Neuron (in vitro differentiated cells): ENCODE measurements at regions not wholly inside any gene's neighbourhood (a gene's known extent, or its start where the extent isn't known, plus 50 kb on each side); places are given as distances from the start of the nearest gene placed in this dataset.

ENCODE experiments used
- H2AFZ ChIP-seq: one replicate; pipeline ENCODE4 v1.6.1; 2013; ENCODE audit warnings: low read depth, mild to moderate bottlenecking, inconsistent platforms, low read length, moderate library complexity
- H3K27me3 ChIP-seq: one replicate; pipeline ENCODE4 v1.6.1; 2013; ENCODE audit warnings: low read length; ENCODE audit not compliant: insufficient read depth
- H3K36me3 ChIP-seq: one replicate; pipeline ENCODE4 v1.6.1; 2013; ENCODE audit warnings: low read length; ENCODE audit not compliant: insufficient read depth
- H3K4me1 ChIP-seq: one replicate; pipeline ENCODE4 v1.6.1; 2013; ENCODE audit warnings: low read length; ENCODE audit not compliant: insufficient read depth
- H3K4me3 ChIP-seq: 2 replicates; pipeline ENCODE4 v1.5.1; 2013; ENCODE audit warnings: mild to moderate bottlenecking, low read length, moderate library complexity
- H3K9me3 ChIP-seq: one replicate; pipeline ENCODE4 v1.6.1; 2013; ENCODE audit warnings: low read length

DNA sequence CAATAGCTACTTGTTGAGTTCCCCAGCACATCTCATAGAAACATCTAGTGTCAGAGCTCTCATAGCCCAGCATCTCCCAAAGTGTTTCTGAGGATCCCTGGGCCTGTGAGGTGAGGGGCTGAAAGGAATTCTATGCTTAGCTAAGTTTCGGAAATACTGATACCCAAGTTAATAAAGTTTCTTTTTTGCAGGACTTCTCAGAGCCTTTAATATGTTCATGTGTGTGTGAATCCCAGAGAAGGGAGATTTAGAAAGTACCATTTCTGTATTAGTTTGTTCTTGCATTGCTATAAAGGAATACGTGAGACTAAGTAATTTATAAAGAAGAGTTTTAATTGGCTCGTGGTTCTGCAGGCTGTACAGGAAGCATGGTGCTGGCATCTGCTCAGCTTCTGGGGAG is 211.2 kb downstream of the TSN start:
- H3K9me3 ChIP-seq = no peaks in the 10 kb centered on the region
- no peaks in the 10 kb centered on the region for H3K36me3 ChIP-seq
- H2AFZ ChIP-seq = no peak overlapping the region
- no peak overlapping the region for H3K4me3 ChIP-seq
- H3K27me3 ChIP-seq = no peaks in the 10 kb centered on the region
- H3K4me1 ChIP-seq = no peaks in the 10 kb centered on the region

DNA sequence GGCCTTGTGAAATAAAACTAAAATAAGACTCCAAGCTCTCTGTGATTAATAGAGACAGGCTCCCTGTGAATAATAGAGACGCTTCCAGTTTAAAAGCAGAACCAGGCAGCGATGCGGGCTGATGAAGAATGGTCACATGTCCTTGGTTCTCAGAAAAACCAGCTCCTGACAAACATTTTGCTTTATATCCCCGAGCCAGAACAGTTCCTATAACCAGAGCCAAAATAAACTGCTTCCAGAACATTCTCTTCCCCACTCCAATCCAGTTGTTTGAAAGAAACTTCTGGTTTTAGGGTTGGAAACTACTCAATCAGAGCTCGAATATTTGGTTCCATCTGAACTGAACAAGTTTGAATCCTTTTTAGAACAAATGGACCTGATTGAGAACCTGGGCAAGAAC is 213.7 kb downstream of the TSN start:
- Histone ChIP-seq H2AFZ (no peak overlapping the region), H3K36me3 (no peaks in the 10 kb centered on the region), H3K27me3 (no peaks in the 10 kb centered on the region), H3K4me3 (no peak overlapping the region), H3K4me1 (no peaks in the 10 kb centered on the region), H3K9me3 (no peaks in the 10 kb centered on the region)

DNA sequence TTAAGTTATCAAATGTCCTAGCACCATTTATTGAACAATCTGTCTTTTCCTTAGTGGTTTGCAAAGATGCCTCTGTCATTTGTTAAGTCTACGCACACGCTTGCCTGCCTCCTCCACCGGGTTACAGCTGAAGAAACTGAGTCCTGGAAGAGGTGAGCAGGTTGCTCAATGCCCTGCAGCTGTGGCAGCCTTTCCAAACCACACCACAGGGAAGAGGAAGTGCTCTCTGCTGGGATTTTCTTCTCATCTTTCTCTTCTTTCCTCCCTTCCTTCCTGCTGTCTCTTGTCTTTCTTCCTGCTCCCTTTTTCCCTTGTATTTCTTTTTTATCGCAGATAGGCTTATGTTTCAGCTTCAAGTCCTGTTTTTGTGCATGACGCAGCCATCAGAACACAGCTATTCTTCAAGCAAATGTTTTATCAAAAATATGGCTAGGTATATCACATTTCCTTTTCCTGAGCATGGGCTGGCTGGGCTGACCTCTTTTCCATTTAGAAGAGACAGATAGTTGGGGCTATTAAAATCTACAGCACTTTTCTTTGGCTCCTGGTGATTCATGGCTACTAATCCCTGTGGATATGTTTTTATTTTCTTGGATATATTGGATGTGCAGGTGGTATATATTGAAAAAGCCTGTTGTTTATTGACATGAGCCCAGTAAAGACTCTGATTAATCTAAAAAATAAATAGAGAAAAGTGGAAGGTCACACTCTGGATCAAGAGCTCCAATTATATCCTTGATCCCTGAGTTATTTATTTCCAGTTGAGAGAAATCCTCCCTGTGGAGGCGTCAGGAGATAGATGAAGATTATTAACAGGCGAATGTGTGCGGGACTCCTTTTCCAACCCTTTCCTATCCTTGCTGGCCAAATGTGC is 214.6 kb downstream of the TSN start:
- H3K36me3 ChIP-seq = no peaks in the 10 kb centered on the region
- H3K4me1 ChIP-seq = no peaks in the 10 kb centered on the region
- no peak overlapping the region for H3K4me3 ChIP-seq
- no peaks in the 10 kb centered on the region for H3K9me3 ChIP-seq
- no peak overlapping the region for H2AFZ ChIP-seq
- H3K27me3 ChIP-seq = no peaks in the 10 kb centered on the region

DNA sequence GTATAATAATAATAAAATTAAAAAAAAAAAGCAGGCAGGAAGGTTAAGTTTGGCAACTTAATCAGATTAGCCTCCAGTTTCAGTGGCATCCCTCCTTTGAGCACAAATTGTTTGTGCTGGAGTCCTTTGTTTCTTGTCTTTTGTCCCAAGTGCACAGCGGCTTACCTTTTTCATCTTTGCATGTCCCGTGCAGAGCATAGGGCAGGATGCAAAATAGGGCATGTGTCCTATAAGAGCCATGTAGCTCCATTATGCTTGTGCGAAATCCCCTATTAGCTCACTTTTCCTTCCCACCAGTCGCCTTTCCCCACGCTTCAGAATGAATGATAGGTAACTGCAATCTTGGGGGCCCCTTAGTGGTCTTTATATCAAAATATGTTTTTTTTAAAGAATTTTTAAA is 216.8 kb downstream of the TSN start:
- Histone ChIP-seq H2AFZ (no peak overlapping the region), H3K4me3 (no peak overlapping the region), H3K4me1 (peaks cover 2% of the 10 kb centered on the region), H3K36me3 (no peaks in the 10 kb centered on the region), H3K9me3 (no peaks in the 10 kb centered on the region), H3K27me3 (no peaks in the 10 kb centered on the region)

DNA sequence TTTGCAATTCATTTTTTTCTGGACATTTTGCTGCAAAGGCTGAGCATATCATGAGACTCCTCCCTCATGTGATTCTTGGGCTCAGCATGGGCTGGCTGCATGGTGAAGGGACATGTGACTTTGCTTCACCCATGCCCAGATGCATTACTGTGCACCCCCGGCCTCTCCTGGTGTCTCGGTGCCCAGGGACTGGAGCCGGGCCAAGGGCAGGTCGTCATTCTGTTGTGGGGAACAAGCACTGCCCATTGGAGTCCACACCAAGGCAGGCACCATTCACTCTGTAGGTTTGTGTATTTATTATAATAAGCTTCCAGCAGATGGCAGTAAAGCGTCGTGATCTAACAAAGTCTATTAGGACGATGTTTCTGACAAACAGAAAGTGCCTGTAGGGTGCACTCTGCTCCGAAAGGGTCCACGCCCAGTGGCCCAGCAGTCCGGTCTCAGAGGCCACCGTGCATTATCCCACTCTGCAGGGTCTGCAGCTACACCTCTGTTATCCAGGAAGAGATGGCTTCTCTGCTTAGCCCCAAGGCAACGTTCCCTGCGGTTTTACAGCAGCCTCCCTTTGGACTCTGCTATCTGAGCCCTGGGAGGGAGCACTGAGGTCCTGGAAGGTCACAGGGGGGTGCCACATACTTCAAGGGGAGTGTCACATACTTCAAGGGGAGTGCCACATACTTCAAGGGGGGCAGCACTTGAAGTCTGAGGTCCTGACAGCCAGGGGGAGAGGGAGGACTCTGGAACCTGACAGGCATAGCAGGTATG is 219.6 kb downstream of the TSN start:
- Histone ChIP-seq H3K9me3 (no peaks in the 10 kb centered on the region), H3K27me3 (no peaks in the 10 kb centered on the region), H3K36me3 (no peaks in the 10 kb centered on the region), H3K4me1 (peaks cover 2% of the 10 kb centered on the region), H2AFZ (no peak overlapping the region), H3K4me3 (no peak overlapping the region)

DNA sequence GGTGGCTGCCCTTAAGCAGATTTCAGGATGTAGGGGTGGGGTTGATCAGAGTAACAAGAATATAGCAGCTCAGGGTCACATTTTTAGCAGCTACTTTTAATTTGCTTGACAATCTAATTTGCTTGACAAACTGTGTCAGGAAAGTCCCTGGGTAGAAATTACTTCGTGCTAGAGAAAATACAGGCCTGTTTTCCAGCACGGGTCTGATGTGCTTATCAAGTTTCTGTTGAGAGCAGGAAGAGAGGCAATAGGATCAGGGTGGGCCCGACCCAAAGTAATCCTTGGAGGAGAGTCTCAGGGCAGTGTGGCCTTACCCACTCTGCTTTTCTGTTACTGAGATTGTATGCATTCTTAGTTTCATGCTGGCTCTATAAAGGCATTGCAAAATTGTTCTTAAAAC is 221.5 kb downstream of the TSN start:
- H3K36me3 ChIP-seq = no peaks in the 10 kb centered on the region
- H3K27me3 ChIP-seq = no peaks in the 10 kb centered on the region
- H3K4me3 ChIP-seq = no peak overlapping the region
- peaks cover 2% of the 10 kb centered on the region for H3K4me1 ChIP-seq
- H2AFZ ChIP-seq = no peak overlapping the region
- H3K9me3 ChIP-seq = no peaks in the 10 kb centered on the region

DNA sequence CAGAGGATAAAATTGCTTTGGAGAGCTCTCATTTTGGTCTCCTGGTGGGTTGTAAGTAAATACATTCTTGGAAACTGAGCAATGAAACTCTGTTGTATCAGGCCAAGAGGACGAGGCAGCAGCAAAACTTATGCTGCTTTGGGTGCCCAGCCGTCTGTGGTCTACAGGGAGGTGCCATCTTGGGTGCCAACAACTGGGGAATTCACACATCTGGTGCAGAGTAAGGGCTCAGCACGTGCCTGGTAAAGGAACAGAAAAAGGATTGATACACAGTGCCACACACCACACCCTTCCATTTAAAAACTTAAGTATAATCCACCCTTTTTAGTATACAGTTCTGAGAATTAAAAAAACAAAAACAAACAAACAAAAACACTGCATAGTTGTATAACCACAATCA is 221.9 kb downstream of the TSN start:
- Histone ChIP-seq H3K36me3 (no peaks in the 10 kb centered on the region), H2AFZ (no peak overlapping the region), H3K4me1 (peaks cover 2% of the 10 kb centered on the region), H3K9me3 (no peaks in the 10 kb centered on the region), H3K4me3 (no peak overlapping the region), H3K27me3 (no peaks in the 10 kb centered on the region)

DNA sequence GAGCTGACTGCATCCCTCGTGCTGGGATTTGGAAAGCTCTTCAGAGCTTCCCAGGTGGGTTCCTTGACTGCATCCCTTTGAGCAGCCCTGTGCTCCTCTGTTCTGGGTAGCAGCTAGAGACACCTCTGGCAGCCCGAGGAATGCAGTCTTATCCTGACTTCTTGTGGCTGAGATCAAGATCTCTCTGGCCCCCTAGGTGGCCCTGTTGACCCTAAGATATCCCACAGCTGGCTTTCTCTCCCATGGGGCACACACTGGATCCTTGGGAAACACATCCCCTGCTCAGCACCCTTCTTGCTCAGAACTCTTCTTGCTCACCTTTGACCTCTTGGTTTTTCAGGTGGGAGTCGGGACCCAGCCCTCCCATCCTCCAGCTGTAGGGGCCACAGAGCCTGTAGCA is 237.2 kb downstream of the TSN start:
- Histone ChIP-seq H3K4me3 (no peak overlapping the region), H3K4me1 (no peaks in the 10 kb centered on the region)

DNA sequence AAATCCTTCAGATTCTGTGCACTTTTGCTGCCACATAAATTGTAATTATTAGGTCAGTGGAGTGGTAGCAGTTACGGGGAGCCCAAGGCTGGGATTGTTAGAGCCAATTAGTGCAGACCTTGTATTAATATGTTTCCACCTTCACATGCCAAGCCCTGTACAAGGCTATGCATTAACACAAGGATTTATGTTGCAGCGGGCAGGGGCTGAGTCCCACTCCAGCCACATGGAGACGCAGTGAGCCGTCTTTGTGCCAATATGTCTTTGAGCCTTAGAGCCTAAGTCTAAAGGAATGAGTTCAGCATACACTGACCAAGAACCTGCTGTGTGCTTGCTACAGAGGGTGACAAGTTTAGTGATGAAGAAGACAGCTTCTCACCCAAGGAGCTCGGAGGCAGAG is 238.2 kb downstream of the TSN start:
- Histone ChIP-seq H3K27me3 (no peaks in the 10 kb centered on the region), H3K9me3 (no peaks in the 10 kb centered on the region), H3K36me3 (no peaks in the 10 kb centered on the region), H3K4me3 (no peak overlapping the region), H2AFZ (no peak overlapping the region), H3K4me1 (no peaks in the 10 kb centered on the region)

More for the DNA sequence above, 237.2 kb downstream of the TSN start:
- Histone ChIP-seq H3K36me3 (no peaks in the 10 kb centered on the region), H3K27me3 (no peaks in the 10 kb centered on the region), H3K9me3 (no peaks in the 10 kb centered on the region), H2AFZ (no peak overlapping the region)

DNA sequence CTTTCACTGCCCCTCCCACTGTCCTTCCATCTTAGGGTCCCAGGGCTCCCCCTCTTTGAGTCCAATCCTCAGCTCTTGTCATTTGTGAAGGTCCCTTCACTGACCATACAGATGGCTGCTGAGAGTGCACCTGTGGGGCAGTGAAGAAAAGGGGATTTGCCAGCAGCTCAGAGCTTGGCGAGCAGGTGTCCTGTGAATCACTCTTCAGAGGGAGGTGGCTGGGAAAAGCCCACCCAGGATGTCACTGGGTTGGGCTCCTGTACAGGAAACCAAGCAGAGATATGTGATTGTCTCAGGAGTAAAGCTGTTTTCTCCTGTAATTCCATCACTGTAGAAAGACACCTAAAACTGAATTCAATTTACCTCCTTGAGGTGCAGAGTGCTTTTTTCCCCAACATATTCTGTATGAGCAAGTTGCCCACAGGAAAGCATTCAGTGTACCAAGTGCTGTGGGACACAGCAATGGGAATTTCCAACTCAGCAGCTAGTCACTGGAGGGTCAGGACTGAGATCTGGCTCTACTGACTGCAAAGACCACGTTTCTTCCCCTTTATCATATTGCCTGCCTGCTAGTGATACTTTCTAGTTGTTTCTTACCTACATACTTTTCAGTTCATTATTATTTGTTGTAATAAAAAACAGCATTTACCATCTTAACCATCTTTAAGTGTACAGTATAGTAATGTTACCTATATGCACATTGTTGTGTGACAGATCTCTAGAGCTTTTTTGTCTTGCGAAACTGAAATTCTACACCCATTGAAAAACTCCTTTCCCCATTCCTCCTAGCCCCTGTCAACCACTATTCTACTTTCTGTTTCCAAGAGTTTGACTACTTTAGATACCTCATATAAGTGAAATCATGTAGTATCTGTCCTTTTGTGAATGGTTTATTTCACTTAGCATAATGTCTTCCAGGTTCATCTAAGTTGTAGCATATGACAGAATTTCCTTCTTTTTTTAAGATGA is 239.1 kb downstream of the TSN start:
- H3K36me3 ChIP-seq = no peaks in the 10 kb centered on the region
- no peak overlapping the region for H3K4me3 ChIP-seq

DNA sequence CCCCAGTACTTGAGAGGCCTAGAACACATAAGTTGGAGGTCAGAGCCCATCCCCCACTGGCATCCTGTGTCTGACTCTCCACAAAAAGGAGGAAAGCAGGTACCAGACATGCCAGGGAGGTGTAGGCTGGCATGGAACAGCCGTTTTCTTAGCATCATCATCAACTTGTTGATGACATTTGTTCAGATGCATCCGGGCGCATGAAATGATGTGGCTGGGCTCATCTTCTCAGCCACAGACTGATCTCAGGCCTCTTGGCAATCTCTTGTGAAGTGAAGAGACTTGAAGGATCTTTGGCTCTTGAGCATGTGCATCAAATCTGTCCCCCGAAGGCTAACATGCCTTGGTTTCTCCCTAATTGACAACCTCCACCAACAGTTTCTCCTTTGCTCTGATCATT is 243.3 kb downstream of the TSN start:
- Histone ChIP-seq H3K36me3 (no peaks in the 10 kb centered on the region), H3K4me1 (no peaks in the 10 kb centered on the region), H3K4me3 (no peak overlapping the region), H3K27me3 (no peaks in the 10 kb centered on the region), H2AFZ (no peak overlapping the region), H3K9me3 (no peaks in the 10 kb centered on the region)

More for the DNA sequence above, 239.1 kb downstream of the TSN start:
- Histone ChIP-seq H2AFZ (no peak overlapping the region), H3K4me1 (no peaks in the 10 kb centered on the region), H3K27me3 (no peaks in the 10 kb centered on the region), H3K9me3 (no peaks in the 10 kb centered on the region)

DNA sequence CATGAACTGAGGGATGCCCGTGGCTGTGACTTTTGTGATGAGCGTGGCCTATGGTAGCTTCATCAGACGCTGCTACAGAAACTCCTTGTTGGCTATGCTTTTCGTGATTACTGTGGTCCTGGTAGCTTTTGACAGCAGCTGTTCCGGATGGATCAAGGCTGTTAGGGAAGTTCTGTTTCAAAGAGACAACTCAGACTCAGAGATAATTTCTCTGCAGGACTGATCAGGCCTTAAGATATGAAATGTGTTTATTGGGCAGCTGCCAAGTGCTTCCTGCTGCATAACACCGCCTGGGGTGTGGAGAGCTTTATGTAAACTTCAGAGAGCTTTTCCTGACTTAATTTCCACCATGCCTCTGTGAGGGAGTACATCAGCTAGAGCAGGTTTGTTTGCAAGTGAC is 243.8 kb downstream of the TSN start:
- no peak overlapping the region for H3K4me3 ChIP-seq
- H2AFZ ChIP-seq = no peak overlapping the region

More for the DNA sequence above, 243.8 kb downstream of the TSN start:
- Histone ChIP-seq H3K27me3 (no peaks in the 10 kb centered on the region), H3K36me3 (no peaks in the 10 kb centered on the region), H3K9me3 (no peaks in the 10 kb centered on the region), H3K4me1 (no peaks in the 10 kb centered on the region)
